B cell (primary cell): ENCODE measurements at regions not wholly inside any gene's neighbourhood (a gene's known extent, or its start where the extent isn't known, plus 50 kb on each side); places are given as distances from the start of the nearest gene placed in this dataset.

Source experiments
- ATAC-seq: fragments of 200-7000 bp; cut with Tn5 transposase; one replicate; pipeline ENCODE4 v1.10.0; 2021; ENCODE audit warnings: low read depth, mild to moderate bottlenecking, moderate number of reproducible peaks, moderate library complexity
- CTCF ChIA-PET: fragments of 350-600 bp; sonication (Branson Sonifier 250); formaldehyde crosslinking; loops from one replicate; lab custom pipeline; 2021; ENCODE audit warnings: antibody characterized with exemption, inconsistent platforms; lab: Charles Lee
- POLR2A ChIA-PET: fragments of 350-600 bp; sonication (Branson Sonifier 250); formaldehyde crosslinking; loops from one replicate; lab custom pipeline; 2021; ENCODE audit warnings: antibody characterized with exemption; lab: Charles Lee
- DNase-seq: peaks from one replicate; pipeline ENCODE4 v3.0.0; 2013
- H2AFZ ChIP-seq: 2 replicates; pipeline ENCODE4 v1.6.1; 2012; ENCODE audit warnings: mild to moderate bottlenecking, low read depth, low read length; ENCODE audit not compliant: insufficient read depth, poor library complexity, severe bottlenecking
- H3K27ac ChIP-seq, 2 donors: 1 replicate in 1 of 2; 2 replicates in 1 of 2; pipeline ENCODE4 v1.5.1; 2012 to 2013; ENCODE audit warnings: low read length in 2 of 2, mild to moderate bottlenecking in 2 of 2, moderate library complexity in 1 of 2
- H3K27me3 ChIP-seq, 4 experiments: fragments of 200-600 bp in 1 of 4; sonication (generic) in 1 of 4; replicated peaks in 1 of 4; 1 replicate in 2 of 4; 2 replicates in 2 of 4; pipeline versions ENCODE4 v1.6.1 to v1.7.0; 2013 to 2016; ENCODE audit warnings: low read length in 3 of 4, mild to moderate bottlenecking in 2 of 4, mixed read lengths in 1 of 4, moderate library complexity in 1 of 4; ENCODE audit not compliant: insufficient read depth in 4 of 4, control insufficient read depth in 3 of 4; ENCODE audit errors: control extremely low read depth in 1 of 4
- H3K36me3 ChIP-seq, 2 experiments: replicated peaks in 1 of 2; 1 replicate in 1 of 2; 2 replicates in 1 of 2; pipeline versions ENCODE4 v1.6.1 to v1.7.1; 2013; ENCODE audit warnings: low read length in 1 of 2; ENCODE audit not compliant: insufficient read depth in 2 of 2, control insufficient read depth in 1 of 2; ENCODE audit errors: control extremely low read depth in 1 of 2, extremely low read depth in 1 of 2
- H3K4me1 ChIP-seq, 2 donors: fragments of 200-600 bp in 1 of 2; sonication (generic) in 1 of 2; 1 replicate in 1 of 2; 2 replicates in 1 of 2; pipeline versions ENCODE4 v1.5.1 to v1.6.1; 2013 to 2017; ENCODE audit warnings: low read length in 2 of 2; ENCODE audit not compliant: control insufficient read depth in 2 of 2, insufficient read depth in 2 of 2
- H3K4me2 ChIP-seq: replicated peaks from 2 replicates; pipeline ENCODE3; 2012; ENCODE audit warnings: mild to moderate bottlenecking, low read depth, low read length; ENCODE audit not compliant: poor library complexity, severe bottlenecking
- H3K4me3 ChIP-seq, 5 experiments: fragments of 200-600 bp in 1 of 5; sonication (generic) in 1 of 5; 1 replicate in 3 of 5; 2 replicates in 2 of 5; pipeline versions ENCODE4 v1.5.1 to v1.7.0; 2011 to 2016; ENCODE audit warnings: low read length in 4 of 5, mild to moderate bottlenecking in 4 of 5, low read depth in 2 of 5, control low read depth in 1 of 5, moderate library complexity in 1 of 5; ENCODE audit not compliant: insufficient read depth in 1 of 5; ENCODE audit errors: control extremely low read depth in 1 of 5, extremely low read depth in 1 of 5
- H3K79me2 ChIP-seq: fragments of 200-600 bp; sonication (generic); one replicate; pipeline ENCODE4 v1.6.0; 2016; ENCODE audit warnings: low read length; ENCODE audit not compliant: control insufficient read depth, insufficient read depth
- H3K9ac ChIP-seq: fragments of 200-600 bp; sonication (generic); 2 replicates; pipeline ENCODE4 v1.6.1; 2017; ENCODE audit warnings: mild to moderate bottlenecking, low read length, moderate library complexity
- H3K9me3 ChIP-seq, 3 donors: one replicate each; pipeline versions ENCODE4 v1.6.1 to v1.7.1; 2013; ENCODE audit warnings: low read length in 2 of 3; ENCODE audit not compliant: control insufficient read depth in 2 of 3, insufficient read depth in 1 of 3; ENCODE audit errors: control extremely low read depth in 1 of 3
- H4K20me1 ChIP-seq: 2 replicates; pipeline ENCODE4 v1.6.0; 2012; ENCODE audit warnings: mild to moderate bottlenecking, low read length; ENCODE audit not compliant: insufficient read depth, control insufficient read depth, poor library complexity, severe bottlenecking
- H3K27ac Mint-ChIP-seq: one replicate; pipeline ENCODE4 v1.8.0; 2021; ENCODE audit warnings: mixed read lengths
- H3K27me3 Mint-ChIP-seq: one replicate; pipeline ENCODE4 v1.8.0; 2021; ENCODE audit warnings: mixed read lengths
- H3K4me1 Mint-ChIP-seq: one replicate; pipeline ENCODE4 v1.8.0; 2021; ENCODE audit warnings: mixed read lengths
- H3K4me3 Mint-ChIP-seq: one replicate; pipeline ENCODE4 v1.8.0; 2021; ENCODE audit warnings: mixed read lengths
- H3K9me3 Mint-ChIP-seq: one replicate; pipeline ENCODE4 v1.8.0; 2022; ENCODE audit warnings: mixed read lengths; ENCODE audit not compliant: insufficient read depth
- CTCF ChIP-seq: fragments of 200-600 bp; IDR thresholded peaks from one replicate; pipeline ENCODE4 v1.8.0; 2022; ENCODE audit warnings: antibody characterized with exemption, mild to moderate bottlenecking
- EZH2 ChIP-seq: IDR thresholded peaks from 2 replicates; pipeline ENCODE4 v1.6.1; 2012; ENCODE audit warnings: borderline replicate concordance, low read depth, mild to moderate bottlenecking, moderate library complexity, low read length; ENCODE audit not compliant: insufficient read depth, poor library complexity, severe bottlenecking
- WGBS: methylation state at CpG from one replicate; pipeline ENCODE4 v1.1.5; 2013; ENCODE audit warnings: missing lambda C conversion rate; ENCODE audit not compliant: insufficient coverage; 5-methylcytosine and 5-hydroxymethylcytosine counted together
- intact Hi-C: fragments of 100-400 bp; cut with micrococcal nuclease; formaldehyde crosslinking; loops from one replicate; pipeline ENCODE4 v1.10.0; 2022

- no peak overlapping the region for H2AFZ ChIP-seq
- H3K79me2 ChIP-seq: no peaks in the 10 kb centered on the region
- 100% methylated on average over 1 of the region's 2 CpGs for WGBS
- ChIA-PET POLR2A (no interaction called here), CTCF (no interaction called here)
- ATAC-seq: no peak
- H4K20me1 ChIP-seq: no peaks in the 10 kb centered on the region
- H3K4me1 Mint-ChIP-seq: no peaks in the 10 kb centered on the region
- H3K9me3 Mint-ChIP-seq: no peaks in the 10 kb centered on the region
- H3K9ac ChIP-seq: no peak overlapping the region
- H3K4me3 ChIP-seq: no peak overlapping the region
- H3K9me3 ChIP-seq: peaks cover 0 to 15% (median 0%) of the 10 kb centered on the region in 3 donors
- no peak for DNase-seq
- TF ChIP-seq EZH2 (no peak), CTCF (no peak)
- H3K4me3 Mint-ChIP-seq: no peak overlapping the region
- no peaks in the 10 kb centered on the region for H3K36me3 ChIP-seq
- H3K27me3 ChIP-seq: no peaks in the 10 kb centered on the region
- H3K27ac ChIP-seq: no peak overlapping the region
- H3K27me3 Mint-ChIP-seq: no peaks in the 10 kb centered on the region
- H3K4me1 ChIP-seq: no peaks in the 10 kb centered on the region
- no peak overlapping the region for H3K4me2 ChIP-seq
- intact Hi-C loops: no loop called here
- H3K27ac Mint-ChIP-seq: no peak overlapping the region
These were observed 921.9 kb downstream of the QKI start for GRCh38 chr6:164336455-164336854.

- no peaks in the 10 kb centered on the region for H3K4me1 ChIP-seq
- DNase-seq (no peak), ATAC-seq (no peak)
- POLR2A ChIA-PET: no interaction called here
- H3K36me3 ChIP-seq: no peaks in the 10 kb centered on the region
- CTCF ChIA-PET: no interaction called here
- Mint-ChIP-seq H3K27ac (no peak overlapping the region), H3K4me3 (no peak overlapping the region), H3K27me3 (no peaks in the 10 kb centered on the region), H3K9me3 (peaks cover 2% of the 10 kb centered on the region), H3K4me1 (no peaks in the 10 kb centered on the region)
- no peaks in the 10 kb centered on the region for H3K79me2 ChIP-seq
- no peak overlapping the region for H2AFZ ChIP-seq
- H3K27ac ChIP-seq: no peak overlapping the region
- intact Hi-C loops: no loop called here
- no peak for TF ChIP-seq EZH2
- no peak for TF ChIP-seq CTCF
- no CpG with 5 or more reads among the region's 2 CpGs for WGBS
- no peaks in the 10 kb centered on the region for H3K27me3 ChIP-seq
- no peaks in the 10 kb centered on the region for H3K9me3 ChIP-seq
- H3K9ac ChIP-seq: no peak overlapping the region
- H4K20me1 ChIP-seq: no peaks in the 10 kb centered on the region
- no peak overlapping the region for H3K4me2 ChIP-seq
- H3K4me3 ChIP-seq: no peak overlapping the region
These were observed 916.5 kb downstream of the QKI start for GRCh38 chr6:164331026-164331425.
